ENCODE measurements at regions not wholly inside any gene's neighbourhood (a gene's known extent, or its start where the extent isn't known, plus 50 kb on each side); places are given as distances from the start of the nearest gene placed in this dataset.
"Not testable (repeated sequence)": the region's sequence is repeated elsewhere in the genome, so short reads cannot be mapped to it uniquely, and the experiment has no call there.

GRCh38 chr3:177642042-177642803 lies 444.9 kb upstream of the TBL1XR1 start:
- no peak for DNase-seq

GRCh38 chr3:177642804-177643125 lies 445.5 kb upstream of the TBL1XR1 start:
- no peak for DNase-seq

- no peak for DNase-seq
Measured at GRCh38 chr3:177646749-177647148, 449.5 kb upstream of the TBL1XR1 start.

- no peak for DNase-seq
Measured at GRCh38 chr3:177647341-177647740, 450.1 kb upstream of the TBL1XR1 start.

- DNase-seq, result no peak
Measured at GRCh38 chr3:177647876-177648275, 450.6 kb upstream of the TBL1XR1 start.

- DNase-seq, result no peak
Measured at GRCh38 chr3:177652556-177653291, 455.4 kb upstream of the TBL1XR1 start.

GRCh38 chr3:177657243-177657642 lies 460.0 kb upstream of the TBL1XR1 start:
- no peak for DNase-seq

- DNase-seq, result no peak
Measured at GRCh38 chr3:177658354-177658753, 461.1 kb upstream of the TBL1XR1 start.

- not testable (repeated sequence) for DNase-seq
Measured at GRCh38 chr3:177664380-177665103, 467.3 kb upstream of the TBL1XR1 start.

- DNase-seq, result peak; percentile 32
Measured at GRCh38 chr3:177665122-177665808, 468.0 kb upstream of the TBL1XR1 start.

GRCh38 chr3:177672252-177672911 lies 475.1 kb upstream of the TBL1XR1 start:
- no peak for DNase-seq

GRCh38 chr3:177673112-177673914 lies 476.0 kb upstream of the TBL1XR1 start:
- peak; percentile 93 for DNase-seq

- no peak for DNase-seq
Measured at GRCh38 chr3:177674186-177674585, 476.9 kb upstream of the TBL1XR1 start.

- peak; percentile 21 for DNase-seq
Measured at GRCh38 chr3:177676148-177676547, 478.9 kb upstream of the TBL1XR1 start.

GRCh38 chr3:177676947-177677587 lies 479.8 kb upstream of the TBL1XR1 start:
- no peak for DNase-seq

GRCh38 chr3:177679568-177680471 lies 482.5 kb upstream of the TBL1XR1 start:
- peak; percentile 40 for DNase-seq

GRCh38 chr3:177680472-177680821 lies 483.2 kb upstream of the TBL1XR1 start:
- peak; percentile 65 for DNase-seq

GRCh38 chr3:177681156-177681555 lies 483.9 kb upstream of the TBL1XR1 start:
- DNase-seq, result peak; percentile 6

- no peak for DNase-seq
Measured at GRCh38 chr3:177681852-177682251, 484.6 kb upstream of the TBL1XR1 start.

GRCh38 chr3:177683586-177683985 lies 486.3 kb upstream of the TBL1XR1 start:
- DNase-seq, result no peak

Measured in fibroblast of skin of right biceps (primary cell).